Activated naive CD4-positive, alpha-beta T cell treated with anti-CD3 and anti-CD28 coated beads, Interleukin-2, amount 10 ng/mL, durations not matched to agents 7 days and 5 days (primary cell): ENCODE measurements at regions not wholly inside any gene's neighbourhood (a gene's known extent, or its start where the extent isn't known, plus 50 kb on each side); places are given as distances from the start of the nearest gene placed in this dataset.
"Not testable (repeated sequence)": the region's sequence is repeated elsewhere in the genome, so short reads cannot be mapped to it uniquely, and the experiment has no call there.

Source experiments
- CTCF ChIA-PET: fragments of 350-600 bp; sonication (Branson Sonifier 250); formaldehyde crosslinking; loops from one replicate; lab custom pipeline; 2021; ENCODE audit warnings: antibody characterized with exemption; lab: Charles Lee
- DNase-seq: peaks from one replicate; pipeline ENCODE4 v3.0.0-alpha.2; 2020
- H3K27ac Mint-ChIP-seq: one replicate; pipeline ENCODE4 v1.8.0; 2021; ENCODE audit warnings: mild to moderate bottlenecking, moderate library complexity, mixed read lengths
- H3K27me3 Mint-ChIP-seq: one replicate; pipeline ENCODE4 v1.8.0; 2021; ENCODE audit warnings: mild to moderate bottlenecking, mixed read lengths
- H3K36me3 Mint-ChIP-seq: one replicate; pipeline ENCODE4 v1.8.0; 2021; ENCODE audit warnings: mixed read lengths
- H3K4me1 Mint-ChIP-seq: one replicate; pipeline ENCODE4 v1.8.0; 2021; ENCODE audit warnings: mixed read lengths
- H3K4me3 Mint-ChIP-seq: one replicate; pipeline ENCODE4 v1.8.0; 2021; ENCODE audit warnings: mild to moderate bottlenecking, moderate library complexity, mixed read lengths
- H3K9me3 Mint-ChIP-seq: one replicate; pipeline ENCODE4 v1.8.0; 2021; ENCODE audit warnings: mixed read lengths

DNA sequence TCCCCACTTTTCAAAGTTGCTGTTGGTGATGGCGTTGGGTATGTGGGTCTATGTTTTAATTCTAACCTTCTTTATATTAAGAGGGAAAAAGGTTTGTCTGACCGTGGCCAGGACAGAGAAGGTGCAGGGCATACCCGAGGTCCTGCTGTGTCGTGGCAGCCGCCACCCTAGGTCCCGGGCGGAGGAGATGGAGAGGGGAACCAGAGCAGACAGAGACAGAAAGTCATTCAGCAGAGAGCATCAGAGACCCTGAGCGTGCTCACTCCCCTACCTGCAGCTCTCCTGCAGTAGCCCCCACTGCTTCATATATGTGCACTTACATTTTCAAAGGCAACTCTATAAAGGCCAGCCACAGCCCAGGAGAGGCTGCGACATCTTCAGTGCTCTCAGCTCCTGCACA is 327.2 kb upstream of the TNRC6C start:
- peaks cover 2% of the 10 kb centered on the region for H3K36me3 Mint-ChIP-seq
- peaks cover 14% of the 10 kb centered on the region for H3K9me3 Mint-ChIP-seq
- CTCF ChIA-PET, result no interaction called here
- no peak for DNase-seq
- no peak overlapping the region for H3K4me3 Mint-ChIP-seq
- H3K27me3 Mint-ChIP-seq, result peaks cover 40% of the 10 kb centered on the region
- H3K27ac Mint-ChIP-seq, result no peak overlapping the region
- H3K4me1 Mint-ChIP-seq, result peaks cover 13% of the 10 kb centered on the region

DNA sequence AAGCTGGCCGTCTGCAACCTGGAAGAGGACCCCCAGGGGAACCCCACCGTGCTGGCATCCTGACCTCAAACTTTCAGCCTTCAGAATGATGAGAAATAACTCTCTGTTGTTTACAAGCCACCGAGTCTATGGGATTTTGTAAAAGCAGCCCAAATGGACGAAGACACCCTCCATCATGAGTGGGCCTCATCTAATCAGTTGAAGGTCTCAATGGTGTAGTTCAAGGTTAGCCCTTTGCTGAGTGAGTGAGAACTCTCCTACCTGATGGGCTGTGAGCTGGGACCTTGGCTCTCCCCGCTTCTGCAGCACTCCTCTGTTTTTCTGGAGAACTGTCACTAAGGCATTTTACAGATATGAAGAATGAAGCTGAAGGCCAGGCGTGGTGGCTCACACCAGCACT is 325.9 kb upstream of the TNRC6C start:
- no peak overlapping the region for H3K4me3 Mint-ChIP-seq
- H3K9me3 Mint-ChIP-seq, result peaks cover 4% of the 10 kb centered on the region
- H3K27me3 Mint-ChIP-seq, result peaks cover 40% of the 10 kb centered on the region
- peaks cover 2% of the 10 kb centered on the region for H3K36me3 Mint-ChIP-seq
- CTCF ChIA-PET, result no interaction called here
- peak; percentile 2 for DNase-seq
- H3K27ac Mint-ChIP-seq, result no peak overlapping the region
- H3K4me1 Mint-ChIP-seq, result peaks cover 13% of the 10 kb centered on the region

DNA sequence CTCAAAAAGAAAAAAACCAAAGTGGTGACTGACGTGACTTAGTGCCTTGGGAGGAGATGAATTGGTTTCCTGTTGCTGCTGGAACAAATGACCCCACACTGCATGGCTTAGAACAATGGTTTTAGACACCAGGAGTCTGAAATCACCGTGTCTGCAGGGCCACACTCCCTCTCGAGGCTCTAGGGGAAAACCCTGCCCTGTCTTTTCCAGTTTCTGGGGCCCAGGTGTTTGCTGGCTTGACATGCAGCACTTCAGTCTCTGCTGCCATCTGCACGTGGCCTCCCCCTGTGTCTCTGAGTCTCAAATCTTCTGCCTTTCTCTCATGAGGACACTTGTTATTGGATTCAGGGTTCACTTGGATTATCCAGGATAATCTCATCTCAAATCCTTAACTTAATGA is 323.8 kb upstream of the TNRC6C start:
- CTCF ChIA-PET, result no interaction called here
- Mint-ChIP-seq H3K4me1 (peaks cover 13% of the 10 kb centered on the region), H3K4me3 (no peak overlapping the region), H3K27ac (no peak overlapping the region), H3K9me3 (no peaks in the 10 kb centered on the region), H3K27me3 (peaks cover 43% of the 10 kb centered on the region), H3K36me3 (no peaks in the 10 kb centered on the region)
- DNase-seq, result no peak

DNA sequence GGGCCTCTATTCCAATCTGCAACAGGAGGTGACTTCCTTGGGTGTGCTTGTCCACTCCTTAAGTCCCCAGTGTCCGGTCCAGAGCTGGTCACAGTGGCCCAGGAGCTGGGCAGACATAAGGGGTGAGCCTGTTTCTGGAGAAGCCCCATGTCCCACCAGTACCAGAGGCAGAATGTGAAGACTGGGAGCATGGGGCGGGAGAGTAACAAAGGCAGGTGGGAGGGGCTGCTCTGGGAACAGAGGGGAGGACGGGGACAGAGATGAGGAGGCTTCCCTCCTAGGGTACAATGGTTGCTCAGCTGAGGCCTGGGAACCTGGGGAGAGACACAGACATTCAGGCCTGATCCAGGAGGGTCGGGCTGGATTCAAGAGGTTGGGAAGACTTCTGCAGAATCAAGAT is 323.3 kb upstream of the TNRC6C start:
- Mint-ChIP-seq H3K27ac (no peak overlapping the region), H3K27me3 (peaks cover 48% of the 10 kb centered on the region), H3K9me3 (no peaks in the 10 kb centered on the region), H3K4me3 (no peak overlapping the region), H3K4me1 (peaks cover 13% of the 10 kb centered on the region), H3K36me3 (no peaks in the 10 kb centered on the region)
- CTCF ChIA-PET, result no interaction called here
- DNase-seq, result no peak

DNA sequence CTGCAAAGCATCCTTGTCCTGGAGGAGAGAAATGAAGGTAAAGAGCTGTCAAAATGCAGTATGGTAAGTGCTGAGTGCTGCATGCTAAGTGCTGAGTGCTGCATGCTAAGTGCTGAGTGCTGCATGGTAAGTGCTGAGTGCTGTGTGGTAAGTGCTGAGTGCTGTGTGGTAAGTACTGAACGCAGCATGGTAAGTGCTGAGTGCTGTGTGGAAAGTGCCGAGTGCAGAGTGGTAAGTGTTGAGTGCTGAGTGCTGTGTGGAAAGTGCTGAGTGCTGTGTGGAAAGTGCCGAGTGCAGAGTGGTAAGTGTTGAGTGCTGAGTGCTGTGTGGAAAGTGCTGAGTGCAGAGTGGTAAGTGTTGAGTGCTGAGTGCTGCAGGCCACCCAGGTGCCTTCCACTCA is 322.7 kb upstream of the TNRC6C start:
- DNase-seq, H3K27ac Mint-ChIP-seq, H3K4me3 Mint-ChIP-seq, CTCF ChIA-PET, H3K36me3 Mint-ChIP-seq, H3K9me3 Mint-ChIP-seq: not testable (repeated sequence)
- H3K4me1 Mint-ChIP-seq, result peaks cover 13% of the 10 kb centered on the region
- peaks cover 54% of the 10 kb centered on the region for H3K27me3 Mint-ChIP-seq

DNA sequence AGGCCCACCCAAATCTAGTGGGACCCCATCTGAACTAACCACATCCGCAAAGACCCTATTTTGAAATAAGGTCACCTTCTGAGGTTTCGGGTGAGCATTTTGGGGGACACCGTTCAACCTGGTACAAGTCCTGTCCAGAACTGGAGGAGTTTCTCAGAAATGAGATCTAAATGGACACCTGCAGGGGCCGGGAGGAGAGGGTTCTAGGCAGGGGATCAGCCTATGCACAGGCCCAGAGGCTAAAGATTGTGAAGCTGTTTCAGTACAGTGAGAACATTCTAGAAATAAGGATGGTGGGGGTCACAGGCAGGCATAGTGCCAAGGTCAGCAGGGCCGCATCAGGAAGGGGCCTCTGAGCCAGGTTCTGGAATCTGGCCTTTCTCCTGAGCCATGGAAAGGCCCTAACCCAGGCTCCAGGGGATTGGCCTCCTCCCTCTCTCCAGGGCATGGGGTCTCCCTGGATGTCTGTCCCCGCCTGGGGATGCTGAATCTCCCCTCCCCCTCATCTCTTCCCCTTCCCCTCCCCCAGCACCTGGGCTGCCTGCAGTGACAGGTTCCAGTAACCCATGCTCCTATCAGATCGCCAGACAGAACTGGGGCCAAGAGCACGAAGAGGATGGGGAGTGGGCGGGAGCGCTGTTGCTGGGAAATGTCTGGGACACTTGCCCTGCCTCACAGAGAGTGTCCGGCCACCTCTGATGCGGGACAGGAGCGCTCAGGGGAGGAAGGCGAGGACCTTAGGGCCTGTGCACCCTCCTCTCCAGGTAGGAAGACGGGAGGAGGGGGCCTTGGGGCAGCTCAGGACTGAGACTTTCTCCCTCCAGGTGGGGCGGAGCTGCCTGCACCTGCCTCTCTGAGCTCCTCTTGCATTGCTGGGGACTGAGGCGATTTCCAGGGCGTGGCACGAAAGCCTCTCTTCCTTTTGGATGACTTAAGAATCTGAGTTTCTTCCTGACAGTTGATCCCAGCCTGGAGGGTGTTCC is 321.4 kb upstream of the TNRC6C start:
- no peaks in the 10 kb centered on the region for H3K36me3 Mint-ChIP-seq
- peaks cover 61% of the 10 kb centered on the region for H3K27me3 Mint-ChIP-seq
- no peak overlapping the region for H3K27ac Mint-ChIP-seq
- DNase-seq, result no peak
- CTCF ChIA-PET, result no interaction called here
- peaks cover 13% of the 10 kb centered on the region for H3K4me1 Mint-ChIP-seq
- H3K4me3 Mint-ChIP-seq, result no peak overlapping the region
- H3K9me3 Mint-ChIP-seq, result no peaks in the 10 kb centered on the region

DNA sequence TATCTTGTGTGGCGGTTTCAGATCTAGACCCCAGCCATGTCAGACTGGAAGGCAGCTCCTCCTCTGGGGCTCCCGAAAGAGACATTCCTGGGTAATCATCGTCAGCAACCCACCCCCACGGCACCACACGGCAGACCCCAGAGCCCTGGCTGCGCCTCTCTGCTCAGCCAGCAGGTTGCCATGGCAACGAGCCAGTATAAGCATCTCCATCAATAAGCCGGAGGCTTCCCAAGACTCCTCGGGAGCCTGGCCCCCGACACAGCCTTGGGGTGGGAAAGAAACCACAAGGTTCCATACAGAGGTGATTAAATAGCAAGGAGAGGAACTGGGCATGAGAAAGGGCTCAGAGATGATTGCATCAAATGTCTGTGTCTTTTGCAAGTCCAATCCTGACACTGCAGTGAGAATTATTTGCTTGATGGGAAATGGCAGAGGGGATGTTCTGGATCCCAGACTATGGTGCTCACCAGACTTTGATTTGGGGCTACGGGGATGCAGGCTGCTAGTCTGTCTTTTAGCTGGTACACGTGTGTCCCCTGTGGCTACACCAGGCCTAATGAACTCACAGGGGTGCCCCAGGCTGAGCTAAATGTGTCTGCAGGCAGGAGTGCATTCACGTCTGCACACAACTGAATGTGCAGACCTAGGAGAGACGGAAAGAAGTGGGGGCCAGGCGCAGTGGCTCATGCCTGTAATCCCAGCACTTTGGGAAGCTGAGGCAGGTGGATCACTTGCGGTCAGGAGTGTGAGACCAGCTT is 320.5 kb upstream of the TNRC6C start:
- Mint-ChIP-seq H3K4me3 (no peak overlapping the region), H3K4me1 (peaks cover 13% of the 10 kb centered on the region), H3K27ac (no peak overlapping the region), H3K27me3 (peaks cover 66% of the 10 kb centered on the region), H3K36me3 (no peaks in the 10 kb centered on the region), H3K9me3 (no peaks in the 10 kb centered on the region)
- DNase-seq, result no peak
- CTCF ChIA-PET, result interaction anchor here (0.6 kb wide), 1 partner anchor 48 kb away, joined by 3 read pairs; no protein-coding TSS in a partner anchor

DNA sequence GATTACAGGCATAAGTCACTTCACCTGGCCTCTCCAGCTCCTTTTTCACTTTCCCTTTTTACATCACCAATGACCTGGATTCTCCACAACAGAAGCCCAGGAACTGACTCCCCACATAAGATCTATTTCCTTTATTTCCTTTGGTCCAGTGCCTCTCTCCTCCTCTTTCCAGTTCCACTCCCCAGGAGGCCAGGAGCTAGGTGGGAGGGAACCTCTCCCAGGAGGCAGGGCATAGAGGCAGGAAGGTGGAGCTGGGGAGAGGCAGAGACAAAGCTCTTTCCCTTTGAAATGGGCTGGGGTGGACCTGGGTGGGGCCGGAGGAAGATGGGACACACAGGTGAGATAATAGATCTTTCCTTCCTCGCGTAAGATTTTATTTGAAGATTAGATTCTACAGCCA is 318.3 kb upstream of the TNRC6C start:
- Mint-ChIP-seq H3K4me1 (peaks cover 13% of the 10 kb centered on the region), H3K27ac (no peak overlapping the region), H3K4me3 (no peak overlapping the region), H3K27me3 (peaks cover 73% of the 10 kb centered on the region), H3K9me3 (no peaks in the 10 kb centered on the region), H3K36me3 (no peaks in the 10 kb centered on the region)
- CTCF ChIA-PET, result no interaction called here
- DNase-seq, result no peak

DNA sequence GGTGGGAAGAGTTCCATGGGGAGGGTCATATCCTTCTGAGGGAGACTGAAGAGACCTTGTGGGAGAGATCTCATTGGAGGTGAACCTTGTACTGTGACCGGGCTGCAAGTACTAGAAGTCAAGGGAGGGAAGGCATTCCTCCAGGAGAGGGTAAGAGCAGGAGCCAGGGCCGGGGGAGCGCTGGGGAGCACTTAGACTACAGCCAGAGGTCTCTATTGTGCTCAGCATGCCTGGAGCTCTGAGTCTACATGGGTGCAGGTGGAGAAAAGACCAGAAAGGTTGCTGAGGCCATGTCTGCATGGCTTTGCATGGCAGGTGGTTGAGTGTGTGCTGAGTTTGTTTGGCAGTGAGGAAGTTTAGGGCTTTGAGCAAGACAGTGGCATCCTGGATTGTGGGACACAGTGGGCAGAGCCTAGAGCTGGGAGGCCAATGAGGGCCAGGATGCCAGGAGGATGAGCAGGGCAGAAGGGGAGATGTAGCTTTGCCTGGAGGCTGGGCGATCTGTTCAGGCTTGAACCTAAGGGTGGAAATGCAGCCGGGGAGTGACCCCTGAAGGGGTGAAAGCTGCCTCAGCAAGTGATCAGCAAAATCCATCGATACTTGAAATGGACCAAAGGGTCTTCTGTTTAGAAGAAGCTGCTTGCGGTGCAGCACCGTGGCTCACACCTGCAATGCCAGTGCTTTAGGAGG is 317.4 kb upstream of the TNRC6C start:
- H3K27me3 Mint-ChIP-seq, result peaks cover 69% of the 10 kb centered on the region
- H3K4me3 Mint-ChIP-seq, result no peak overlapping the region
- H3K36me3 Mint-ChIP-seq, result no peaks in the 10 kb centered on the region
- CTCF ChIA-PET, result interaction anchor here (0.6 to 0.9 kb wide), 2 partner anchors 305 to 373 kb away, joined by 3 read pairs; no protein-coding TSS in a partner anchor
- peaks cover 22% of the 10 kb centered on the region for H3K4me1 Mint-ChIP-seq
- no peak overlapping the region for H3K27ac Mint-ChIP-seq
- no peak for DNase-seq
- H3K9me3 Mint-ChIP-seq, result no peaks in the 10 kb centered on the region

DNA sequence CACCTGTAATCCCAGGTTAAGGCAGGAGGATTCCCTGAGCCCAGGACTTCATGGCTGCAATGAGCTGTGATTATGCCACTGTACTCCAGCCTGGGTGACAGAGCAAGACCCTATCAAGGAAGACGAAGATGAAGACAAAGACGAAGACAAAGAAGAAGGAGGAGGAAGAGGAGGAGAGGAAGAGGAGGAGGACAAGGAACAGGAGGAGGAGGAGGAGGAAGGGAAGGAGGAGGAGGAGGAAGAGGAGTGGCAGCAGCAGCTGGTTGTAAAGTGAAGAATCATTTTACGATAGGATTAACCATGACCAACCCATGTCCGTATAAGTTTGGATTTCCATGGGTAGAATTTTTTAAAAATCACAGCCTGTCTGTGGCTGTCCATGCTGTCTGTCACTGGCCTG is 316.8 kb upstream of the TNRC6C start:
- CTCF ChIA-PET, result no interaction called here
- H3K4me3 Mint-ChIP-seq, result no peak overlapping the region
- peaks cover 26% of the 10 kb centered on the region for H3K4me1 Mint-ChIP-seq
- H3K27me3 Mint-ChIP-seq, result peaks cover 65% of the 10 kb centered on the region
- H3K27ac Mint-ChIP-seq, result no peak overlapping the region
- DNase-seq, result no peak
- H3K9me3 Mint-ChIP-seq, result no peaks in the 10 kb centered on the region
- no peaks in the 10 kb centered on the region for H3K36me3 Mint-ChIP-seq

DNA sequence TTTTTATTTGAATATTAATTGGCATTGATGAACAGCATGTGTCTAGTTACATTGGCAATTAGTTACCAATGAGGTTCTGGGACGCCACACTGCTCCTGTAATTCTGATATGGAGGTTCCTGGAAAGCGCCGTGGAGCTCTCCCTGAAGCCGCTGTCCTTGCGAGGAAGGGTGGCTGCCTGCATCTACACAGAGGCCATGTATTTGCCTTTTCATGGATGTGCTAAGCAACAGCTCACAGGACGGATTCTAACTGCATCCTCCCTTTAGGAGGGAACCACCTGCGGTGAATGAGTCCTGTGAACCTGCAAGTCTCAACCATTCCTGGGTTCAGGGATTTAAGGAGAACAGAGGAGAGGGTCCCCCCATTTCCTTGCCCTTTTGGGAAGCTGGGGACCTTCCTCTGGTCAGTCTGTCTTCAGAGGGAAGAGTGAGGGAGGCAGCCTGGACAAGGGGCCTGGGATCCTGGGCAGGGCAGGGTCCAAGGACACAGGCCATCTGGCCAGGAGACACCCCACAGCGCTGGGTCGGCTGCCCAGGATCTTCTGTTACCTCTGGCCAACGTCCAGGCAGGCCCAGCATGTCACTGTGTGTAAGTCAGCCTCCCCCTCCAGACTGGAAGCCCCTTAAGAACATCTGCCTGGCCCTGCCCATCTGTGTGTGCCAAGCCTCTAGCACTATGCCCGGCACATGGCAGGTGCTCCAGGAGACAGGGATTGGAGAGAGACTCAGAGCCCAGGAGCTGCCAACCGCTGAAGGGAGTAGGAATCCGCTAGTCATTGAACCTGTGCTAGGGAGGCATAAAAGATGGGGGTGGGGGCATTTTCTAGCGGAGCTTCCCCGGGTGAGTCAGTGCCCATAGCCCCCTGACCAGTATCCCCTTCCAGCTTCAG is 314.1 kb upstream of the TNRC6C start:
- no peaks in the 10 kb centered on the region for H3K9me3 Mint-ChIP-seq
- peaks cover 41% of the 10 kb centered on the region for H3K27me3 Mint-ChIP-seq
- H3K27ac Mint-ChIP-seq, result no peak overlapping the region
- peaks cover 35% of the 10 kb centered on the region for H3K4me1 Mint-ChIP-seq
- CTCF ChIA-PET, result interaction anchor here (1.2 to 1.3 kb wide), 2 partner anchors 23 to 119 kb away, joined by 3 to 6 read pairs; no protein-coding TSS in a partner anchor
- no peak for DNase-seq
- no peak overlapping the region for H3K4me3 Mint-ChIP-seq
- no peaks in the 10 kb centered on the region for H3K36me3 Mint-ChIP-seq

DNA sequence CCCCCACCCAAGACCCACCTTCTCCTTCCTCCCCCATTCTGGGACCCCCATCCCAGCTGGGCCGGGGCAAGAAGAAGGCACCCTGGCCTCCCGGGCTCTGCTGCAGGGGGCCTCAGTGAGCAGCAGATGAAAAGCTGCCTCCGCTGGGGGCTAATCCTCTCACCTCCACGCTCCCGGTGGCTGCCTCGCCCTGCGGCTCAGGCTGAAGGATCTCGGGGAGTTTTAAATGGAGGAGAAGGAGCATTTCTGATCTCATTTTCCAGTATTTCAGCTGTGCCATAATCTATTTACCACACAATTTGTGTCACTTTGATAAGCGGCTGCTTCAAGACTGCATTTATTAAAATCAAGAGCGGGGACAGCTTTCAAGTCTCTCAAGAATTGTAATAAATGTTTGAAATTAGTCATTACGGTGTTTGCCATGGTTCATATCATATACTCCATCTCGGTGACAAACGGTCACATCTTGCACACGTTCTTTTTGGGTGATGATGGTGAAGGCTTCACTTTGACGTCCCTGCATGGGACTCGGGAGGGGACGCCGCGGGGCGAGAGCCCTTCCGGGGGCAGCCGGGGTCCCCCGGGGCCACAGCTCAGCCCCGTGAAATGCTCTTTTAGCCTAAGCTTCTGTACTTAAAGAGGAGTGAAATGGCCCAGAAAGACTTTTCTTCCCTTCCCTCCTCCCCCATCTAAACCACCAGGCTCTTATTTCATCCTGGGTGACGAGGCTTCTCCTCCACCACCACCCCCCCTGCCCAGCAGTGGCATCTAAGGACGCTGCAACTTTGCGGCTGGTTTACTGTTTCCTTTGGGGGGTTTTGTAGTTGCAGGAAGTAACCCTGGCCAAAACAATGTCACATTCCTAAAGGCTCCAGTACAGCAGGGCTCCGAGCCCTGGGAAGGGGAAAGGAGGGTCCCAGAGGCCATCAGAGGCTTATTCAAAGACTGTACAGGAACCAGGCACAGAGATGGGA is 313.1 kb upstream of the TNRC6C start:
- CTCF ChIA-PET, result interaction anchor here (0.8 to 1.8 kb wide), 4 partner anchors 22 to 374 kb away, joined by 3 to 6 read pairs (median 4); no protein-coding TSS in a partner anchor
- Mint-ChIP-seq H3K4me3 (peak overlapping the region; percentile 25), H3K36me3 (no peaks in the 10 kb centered on the region), H3K9me3 (no peaks in the 10 kb centered on the region), H3K4me1 (peaks cover 43% of the 10 kb centered on the region), H3K27me3 (peaks cover 31% of the 10 kb centered on the region), H3K27ac (peak overlapping the region; percentile 90)
- peak; percentile 76 for DNase-seq
